Stimulated activated CD8-positive, alpha-beta memory T cell treated with anti-CD3 and anti-CD28 coated beads, Interleukin-2, amount 100 ng/mL, for 48 hours (primary cell): ENCODE measurements at regions not wholly inside any gene's neighbourhood (a gene's known extent, or its start where the extent isn't known, plus 50 kb on each side); places are given as distances from the start of the nearest gene placed in this dataset.
"Not testable (repeated sequence)": the region's sequence is repeated elsewhere in the genome, so short reads cannot be mapped to it uniquely, and the experiment has no call there.

Source experiments
- DNase-seq, 2 donors: peaks; one replicate each; pipeline ENCODE4 v3.0.0-alpha.2; 2020; ENCODE audit warnings: low read depth in 2 of 2

- DNase-seq, result no peak
Measured at GRCh38 chr14:53742233-53742620, 214.4 kb downstream of the BMP4 start.

DNA sequence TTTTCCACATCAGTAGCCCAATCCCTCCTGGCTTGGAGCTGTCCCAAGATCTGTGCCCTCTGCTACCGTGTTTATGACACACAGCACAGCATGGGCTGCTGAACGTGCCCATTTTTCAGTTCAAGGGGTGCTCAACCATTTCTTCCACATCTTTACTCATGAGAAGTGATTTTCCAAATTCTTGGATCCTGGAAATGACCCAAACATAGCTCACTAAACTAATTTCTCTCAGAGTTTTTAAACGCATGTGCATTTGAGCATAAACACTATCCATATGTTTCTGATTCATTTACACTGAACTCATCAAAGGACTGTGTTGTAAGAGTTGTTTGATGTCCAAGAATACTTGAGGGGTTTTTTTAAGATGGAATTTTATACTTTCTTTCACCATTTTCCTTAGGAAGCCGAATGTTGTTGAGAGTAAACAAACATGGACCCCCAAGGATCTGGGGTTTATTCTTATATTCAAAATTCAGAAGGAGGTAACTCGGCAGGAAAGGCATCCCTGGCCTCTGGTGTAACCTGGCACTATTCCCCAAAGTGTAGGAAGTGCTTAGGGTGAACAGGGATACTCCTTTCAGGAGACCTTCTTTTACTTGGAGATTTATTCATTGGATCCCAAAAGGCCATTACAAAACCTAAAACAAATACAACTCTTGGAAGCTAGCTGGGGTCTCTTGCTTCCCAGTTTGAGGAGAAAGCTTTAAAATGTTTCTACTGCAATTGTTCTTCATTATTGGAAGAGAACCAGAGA, 215.0 kb downstream of the BMP4 start:
- DNase-seq, result no peak

DNA sequence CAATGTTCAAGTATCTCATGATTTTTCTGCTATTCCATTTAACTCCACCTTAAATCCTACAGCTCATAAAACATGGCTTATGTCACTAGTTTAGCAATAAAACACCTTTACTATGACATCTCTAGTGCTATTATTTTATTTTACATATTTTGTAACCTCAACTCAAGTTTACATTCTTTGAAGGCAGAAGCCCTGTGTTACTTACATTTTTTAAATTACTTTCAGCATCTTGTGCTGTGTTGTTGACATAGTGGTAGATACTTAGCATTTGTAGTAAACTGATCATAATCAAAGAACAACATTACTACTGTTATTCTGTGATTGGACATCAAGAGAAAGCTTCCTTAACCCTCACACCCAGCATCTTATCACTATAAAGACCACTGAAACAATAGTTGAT, 216.1 kb downstream of the BMP4 start:
- DNase-seq, result no peak

GRCh38 chr14:53735916-53736315, 220.7 kb downstream of the BMP4 start:
- no peak for DNase-seq

DNA sequence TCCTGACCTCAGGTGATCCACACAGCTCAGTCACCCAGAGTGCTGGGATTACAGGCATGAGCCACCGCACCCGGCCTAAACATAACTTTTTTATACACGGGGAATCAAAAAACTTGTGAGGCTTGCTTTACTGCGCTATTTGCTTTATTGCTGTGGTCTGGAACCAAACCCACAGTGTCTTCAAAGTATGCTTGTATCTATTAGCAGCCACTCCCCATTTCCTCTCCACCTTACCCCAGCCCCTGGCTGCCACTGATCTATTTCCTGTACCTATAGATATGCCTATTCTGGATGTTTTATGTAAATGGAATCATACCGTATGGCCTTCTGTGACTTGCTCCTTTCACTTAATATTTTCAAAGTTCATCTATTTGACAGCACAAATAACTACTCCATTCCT, 233.4 kb downstream of the BMP4 start:
- no peak for DNase-seq

DNA sequence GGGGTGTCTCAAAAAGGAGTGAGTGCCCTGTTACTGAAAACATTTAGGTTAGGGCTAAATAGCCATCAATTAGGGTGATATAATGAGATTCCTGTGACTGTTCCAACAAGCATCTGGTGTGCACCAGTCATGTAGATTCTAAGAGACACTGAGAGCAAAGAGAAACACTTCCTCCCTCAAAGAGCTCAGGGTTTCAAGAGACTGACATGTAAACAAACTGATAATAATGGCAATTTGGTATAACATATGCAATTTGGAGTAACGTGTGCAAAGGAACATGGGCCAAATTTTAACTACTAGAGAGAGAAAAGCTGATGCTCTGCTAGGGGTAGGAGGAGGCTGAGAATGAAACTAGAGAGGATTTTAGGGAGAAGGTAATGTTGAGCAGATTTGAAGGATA, 237.1 kb downstream of the BMP4 start:
- no peak for DNase-seq

GRCh38 chr14:53716578-53716977, 240.0 kb downstream of the BMP4 start:
- DNase-seq, result no peak

GRCh38 chr14:53715193-53715721, 241.4 kb downstream of the BMP4 start:
- DNase-seq, result no peak

GRCh38 chr14:53714495-53715192, 242.0 kb downstream of the BMP4 start:
- no peak for DNase-seq

- DNase-seq, result not testable (repeated sequence)
Measured at GRCh38 chr14:53712901-53713300, 243.7 kb downstream of the BMP4 start.

GRCh38 chr14:53711205-53711604, 245.4 kb downstream of the BMP4 start:
- no peak for DNase-seq

DNA sequence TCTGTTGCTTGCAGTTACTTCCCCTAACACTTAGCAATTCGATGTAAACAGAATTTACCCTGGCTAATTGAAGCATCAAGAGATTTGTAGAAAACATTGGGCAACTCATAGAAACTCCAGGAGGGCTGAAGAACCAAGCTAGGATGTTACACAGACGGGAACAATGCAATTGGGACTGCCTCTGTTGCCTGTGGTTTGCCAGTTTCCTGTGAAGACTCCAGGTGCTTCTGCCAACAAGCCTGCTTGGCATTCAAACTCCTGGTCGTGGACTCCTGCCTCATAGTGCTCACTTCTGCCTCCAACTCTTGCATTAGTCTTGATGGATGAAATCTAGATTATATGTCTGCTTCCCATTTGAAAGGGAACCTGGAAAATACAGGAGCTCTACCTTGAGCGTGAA, 246.0 kb downstream of the BMP4 start:
- no peak for DNase-seq

DNA sequence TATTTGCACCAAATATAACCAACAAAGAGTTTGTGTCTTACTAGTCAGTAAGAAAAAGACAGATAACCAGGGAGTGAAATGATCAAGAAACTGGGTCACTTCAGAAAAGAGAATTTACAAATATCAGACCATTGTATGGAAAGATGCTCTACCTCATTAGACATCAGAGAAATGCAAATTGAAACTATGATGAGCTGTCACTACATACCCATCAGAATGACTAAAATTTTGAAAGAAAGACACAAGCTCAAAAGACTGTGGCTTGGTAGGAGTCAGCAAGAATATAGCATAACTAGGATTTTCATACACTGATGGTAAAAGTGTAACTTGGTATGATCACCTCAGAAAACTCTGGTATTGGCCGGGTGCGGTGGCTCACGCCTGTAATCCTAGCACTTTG, 247.2 kb downstream of the BMP4 start:
- DNase-seq, result no peak

- DNase-seq, result no peak
Measured at GRCh38 chr14:53703457-53703856, 253.2 kb downstream of the BMP4 start.

- no peak for DNase-seq
Measured at GRCh38 chr14:53701108-53701875, 255.3 kb downstream of the BMP4 start.

- no peak for DNase-seq
Measured at GRCh38 chr14:53696217-53696965, 260.2 kb downstream of the BMP4 start.

DNA sequence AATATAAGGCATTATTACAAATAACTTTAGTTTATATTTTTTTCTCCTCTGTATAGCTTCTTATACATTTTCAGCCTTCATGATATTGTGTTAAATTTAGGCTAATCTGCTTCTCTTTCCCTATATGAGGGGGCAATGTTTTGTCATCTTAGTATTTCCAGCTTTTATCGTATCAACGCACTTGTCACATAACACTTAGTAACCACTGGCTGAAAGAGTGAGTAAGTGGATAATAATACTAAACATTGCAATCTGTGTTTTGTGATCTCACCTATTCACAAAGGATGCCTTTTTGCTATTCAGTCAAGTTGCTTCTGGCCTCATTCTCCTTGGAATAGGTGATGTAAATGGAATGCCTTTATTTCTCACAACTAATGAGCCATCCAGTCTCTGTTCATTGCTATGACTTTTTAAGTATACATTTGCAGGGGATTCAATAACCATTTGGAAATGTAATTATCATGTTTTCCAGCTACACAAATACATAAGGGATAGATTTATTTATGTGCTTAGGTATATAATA, 260.9 kb downstream of the BMP4 start:
- DNase-seq, result no peak

DNA sequence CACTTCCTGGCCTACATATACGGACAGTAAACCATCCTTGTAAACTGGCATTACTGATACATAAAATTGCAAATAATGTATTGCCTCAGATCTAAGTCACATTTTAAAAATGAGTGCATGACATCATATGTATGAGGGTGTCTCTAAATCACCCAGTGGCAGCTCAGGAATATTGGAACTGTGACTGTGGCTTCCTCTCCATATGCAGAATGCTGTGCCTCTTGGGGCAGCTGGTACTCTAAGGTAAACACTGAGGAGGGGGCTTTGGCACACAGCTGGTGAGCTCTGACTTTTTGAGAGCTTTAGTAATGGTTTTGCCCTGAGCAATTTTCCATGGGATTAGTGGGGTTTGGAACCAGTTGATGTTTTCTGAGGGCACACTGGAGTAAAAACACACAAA, 263.7 kb downstream of the BMP4 start:
- no peak for DNase-seq

DNA sequence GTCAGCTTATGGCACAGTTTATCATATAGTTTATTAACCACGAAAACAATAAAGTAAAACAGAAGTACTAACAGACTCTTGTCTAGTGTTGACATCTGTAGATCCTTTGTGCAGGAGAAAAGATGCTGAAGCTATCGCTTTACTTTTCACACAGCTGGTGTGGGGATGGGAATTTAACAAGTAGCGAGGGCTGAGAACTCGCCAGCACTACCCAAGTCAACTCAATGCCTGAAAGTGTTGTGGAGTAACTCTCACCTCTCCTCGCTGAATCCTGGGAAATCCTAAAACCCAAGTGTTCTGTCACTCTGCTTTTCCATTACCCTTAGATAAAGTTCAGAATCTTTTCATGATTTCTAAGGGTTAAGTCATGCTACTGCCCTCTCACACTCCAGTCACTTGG, 264.2 kb downstream of the BMP4 start:
- no peak for DNase-seq

DNA sequence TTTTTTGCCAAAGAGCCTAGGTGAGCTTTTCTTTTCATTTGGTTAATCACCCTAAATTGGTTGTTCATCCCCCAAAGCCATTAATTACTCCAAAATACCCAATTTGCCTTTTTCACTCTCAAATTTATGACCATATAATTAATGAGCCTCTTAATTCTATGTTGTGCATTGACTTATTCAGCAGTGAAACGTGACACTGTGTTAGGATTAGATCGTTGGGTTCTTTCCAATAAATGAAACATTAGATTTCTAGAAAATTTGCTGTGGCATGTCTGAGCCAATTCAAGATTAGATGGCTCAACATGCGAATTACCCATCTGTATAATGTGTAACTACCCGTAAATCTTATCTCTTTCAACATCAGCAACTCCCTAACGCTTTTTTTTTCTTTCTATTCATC, 273.4 kb downstream of the BMP4 start:
- no peak for DNase-seq

- no peak for DNase-seq
Measured at GRCh38 chr14:53672526-53672925, 284.1 kb downstream of the BMP4 start.

DNA sequence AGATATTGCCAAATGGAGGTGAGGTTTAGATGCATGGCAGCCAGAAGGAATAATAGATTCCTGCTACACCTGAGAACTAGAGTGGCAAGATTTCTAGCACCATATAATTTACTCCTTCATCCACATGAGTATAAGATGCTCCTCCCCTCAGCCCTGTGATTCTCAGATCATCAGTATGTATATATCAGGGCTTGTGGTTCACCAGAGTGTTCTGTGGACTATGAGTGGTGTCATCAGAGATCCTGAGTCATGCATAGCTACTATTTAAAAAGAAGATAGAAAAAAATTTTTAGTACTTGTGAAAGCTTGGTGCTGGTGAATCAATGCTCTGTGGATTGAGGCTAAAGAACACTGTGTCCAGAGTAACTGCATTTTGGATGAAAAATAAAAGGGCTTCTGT, 285.9 kb downstream of the BMP4 start:
- no peak for DNase-seq
